ENCODE measurements at regions not wholly inside any gene's neighbourhood (a gene's known extent, or its start where the extent isn't known, plus 50 kb on each side); places are given as distances from the start of the nearest gene placed in this dataset.

DNA sequence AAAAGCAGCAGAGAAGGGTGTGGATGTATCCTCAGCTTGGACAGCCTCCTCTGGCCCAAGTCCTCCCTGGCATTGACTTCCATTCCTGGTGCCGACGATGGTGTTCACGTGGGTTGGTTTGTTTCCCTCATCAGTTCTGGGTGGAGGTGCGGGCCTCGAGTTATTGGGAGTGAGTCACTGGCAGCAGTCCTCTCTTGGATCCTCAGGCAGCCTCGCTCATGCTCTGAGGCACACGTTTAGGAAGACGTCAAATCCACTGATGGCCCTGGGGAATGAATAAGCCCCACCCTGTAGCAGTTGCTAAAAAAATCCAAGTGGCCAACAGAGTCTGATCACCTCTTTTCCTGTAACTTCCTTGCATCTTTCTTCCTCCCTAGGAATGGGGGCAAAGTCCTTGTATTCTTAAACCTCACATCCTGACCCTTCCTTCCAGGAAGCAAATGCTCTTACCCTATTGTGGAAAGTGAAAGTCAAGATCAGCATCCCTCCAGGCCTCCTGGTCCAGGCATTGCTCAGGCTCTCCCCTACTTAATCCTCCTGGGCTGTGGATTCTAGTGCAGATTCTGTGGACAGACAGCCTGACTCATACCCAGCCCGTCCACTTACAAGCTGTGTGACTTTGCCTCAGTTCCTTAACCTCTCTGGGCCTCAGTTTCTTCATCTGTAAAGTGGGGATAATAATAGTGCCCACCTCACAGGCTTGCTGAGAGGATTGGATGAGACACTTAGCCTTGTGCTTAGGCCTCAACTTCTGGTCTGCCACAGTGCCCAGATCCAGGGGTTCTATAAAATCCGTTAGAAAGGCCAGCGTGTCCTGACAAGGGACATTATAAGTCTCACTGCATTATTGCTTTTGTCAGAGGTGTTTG, 111.1 kb downstream of the TLR5 start:
- no TSS peak for BruUV-seq (replicated peaks)
- Histone ChIP-seq H3K4me3 (no peak overlapping the region), H3F3A (ENCODE audit: insufficient read depth, low read depth) (no peaks in the 10 kb centered on the region), H4K20me1 (ENCODE audit: insufficient read depth) (no peaks in the 10 kb centered on the region), H3K79me2 (ENCODE audit: low read depth) (no peaks in the 10 kb centered on the region), H3K4me1 (replicated peaks; ENCODE audit: insufficient read depth) (peaks cover 8% of the 10 kb centered on the region), H3K9me3 (ENCODE audit: insufficient read depth, low read depth) (no peaks in the 10 kb centered on the region), H3K36me3 (ENCODE audit: low read depth) (no peaks in the 10 kb centered on the region), H3K27ac (no peak overlapping the region), H2AFZ (no peak overlapping the region), H3K9me2 (ENCODE audit: insufficient read depth) (no peaks in the 10 kb centered on the region), H3K4me2 (no peak overlapping the region), H3K27me3 (ENCODE audit: insufficient read depth, low read depth) (no peaks in the 10 kb centered on the region)
- ChIA-PET CTCF (no interaction called here), POLR2A (ENCODE audit: unreplicated experiment) (no interaction called here)
- TF ChIP-seq, protein P1, sequence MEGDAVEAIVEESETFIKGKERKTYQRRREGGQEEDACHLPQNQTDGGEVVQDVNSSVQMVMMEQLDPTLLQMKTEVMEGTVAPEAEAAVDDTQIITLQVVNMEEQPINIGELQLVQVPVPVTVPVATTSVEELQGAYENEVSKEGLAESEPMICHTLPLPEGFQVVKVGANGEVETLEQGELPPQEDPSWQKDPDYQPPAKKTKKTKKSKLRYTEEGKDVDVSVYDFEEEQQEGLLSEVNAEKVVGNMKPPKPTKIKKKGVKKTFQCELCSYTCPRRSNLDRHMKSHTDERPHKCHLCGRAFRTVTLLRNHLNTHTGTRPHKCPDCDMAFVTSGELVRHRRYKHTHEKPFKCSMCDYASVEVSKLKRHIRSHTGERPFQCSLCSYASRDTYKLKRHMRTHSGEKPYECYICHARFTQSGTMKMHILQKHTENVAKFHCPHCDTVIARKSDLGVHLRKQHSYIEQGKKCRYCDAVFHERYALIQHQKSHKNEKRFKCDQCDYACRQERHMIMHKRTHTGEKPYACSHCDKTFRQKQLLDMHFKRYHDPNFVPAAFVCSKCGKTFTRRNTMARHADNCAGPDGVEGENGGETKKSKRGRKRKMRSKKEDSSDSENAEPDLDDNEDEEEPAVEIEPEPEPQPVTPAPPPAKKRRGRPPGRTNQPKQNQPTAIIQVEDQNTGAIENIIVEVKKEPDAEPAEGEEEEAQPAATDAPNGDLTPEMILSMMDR (conservative IDR thresholded peaks at IDR 0.05), result no peak
- TF ChIP-seq EZH2 (IDR thresholded peaks at IDR 0.05; ENCODE audit: low read depth), result no peak
- peak in 1 of 2 experiments; percentile 28 for DNase-seq
- intact Hi-C loops (cut with micrococcal nuclease; ENCODE audit: unreplicated experiment), result loop anchor here (5.0 kb wide), 1 partner anchor 50 kb away; no protein-coding TSS in a partner anchor

DNA sequence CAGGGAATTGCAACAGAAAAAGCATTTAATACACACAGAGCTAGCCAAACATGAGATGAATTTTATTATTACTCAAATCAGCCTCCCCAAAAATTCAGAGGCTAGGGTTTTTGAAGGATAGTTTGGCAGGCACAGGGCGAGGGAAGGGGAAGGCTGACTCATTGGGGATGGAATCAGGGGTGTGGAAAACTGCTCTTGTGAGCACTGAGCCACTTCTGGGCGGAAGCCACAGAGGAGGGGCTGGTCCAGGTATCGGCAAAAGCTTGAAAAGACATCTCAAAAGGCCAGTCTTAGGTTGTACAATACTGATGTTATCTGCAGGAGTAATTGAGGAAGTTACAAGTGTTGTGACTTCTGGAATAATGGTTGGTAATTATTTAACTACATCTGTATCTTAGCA, 109.4 kb downstream of the TLR5 start:
- CTCF ChIA-PET, result interaction anchor here (0.6 kb wide), 1 partner anchor 50 kb away, joined by 5 read pairs; no protein-coding TSS in a partner anchor
- no peaks in the 10 kb centered on the region for H3K79me2 ChIP-seq (ENCODE audit: low read depth)
- POLR2A ChIA-PET (ENCODE audit: unreplicated experiment), result no interaction called here
- DNase-seq, result peak in 1 of 2 experiments; percentile 49
- no peak overlapping the region for H3K4me2 ChIP-seq
- no peaks in the 10 kb centered on the region for H3F3A ChIP-seq (ENCODE audit: insufficient read depth, low read depth)
- TF ChIP-seq EZH2 (IDR thresholded peaks at IDR 0.05; ENCODE audit: low read depth), result no peak
- TF ChIP-seq, protein P1 (conservative IDR thresholded peaks at IDR 0.05), result no peak
- H2AFZ ChIP-seq, result no peak overlapping the region
- BruUV-seq (replicated peaks), result no TSS peak
- H3K4me1 ChIP-seq (replicated peaks; ENCODE audit: insufficient read depth), result peaks cover 8% of the 10 kb centered on the region
- no peaks in the 10 kb centered on the region for H3K9me2 ChIP-seq (ENCODE audit: insufficient read depth)
- H3K27me3 ChIP-seq (ENCODE audit: insufficient read depth, low read depth), result no peaks in the 10 kb centered on the region
- no peaks in the 10 kb centered on the region for H4K20me1 ChIP-seq (ENCODE audit: insufficient read depth)
- no peaks in the 10 kb centered on the region for H3K36me3 ChIP-seq (ENCODE audit: low read depth)
- H3K4me3 ChIP-seq, result no peak overlapping the region
- H3K9me3 ChIP-seq (ENCODE audit: insufficient read depth, low read depth), result no peaks in the 10 kb centered on the region
- intact Hi-C loops (cut with micrococcal nuclease; ENCODE audit: unreplicated experiment), result loop anchor here (5.0 kb wide), 1 partner anchor 49 kb away; no protein-coding TSS in a partner anchor
- H3K27ac ChIP-seq, result no peak overlapping the region

DNA sequence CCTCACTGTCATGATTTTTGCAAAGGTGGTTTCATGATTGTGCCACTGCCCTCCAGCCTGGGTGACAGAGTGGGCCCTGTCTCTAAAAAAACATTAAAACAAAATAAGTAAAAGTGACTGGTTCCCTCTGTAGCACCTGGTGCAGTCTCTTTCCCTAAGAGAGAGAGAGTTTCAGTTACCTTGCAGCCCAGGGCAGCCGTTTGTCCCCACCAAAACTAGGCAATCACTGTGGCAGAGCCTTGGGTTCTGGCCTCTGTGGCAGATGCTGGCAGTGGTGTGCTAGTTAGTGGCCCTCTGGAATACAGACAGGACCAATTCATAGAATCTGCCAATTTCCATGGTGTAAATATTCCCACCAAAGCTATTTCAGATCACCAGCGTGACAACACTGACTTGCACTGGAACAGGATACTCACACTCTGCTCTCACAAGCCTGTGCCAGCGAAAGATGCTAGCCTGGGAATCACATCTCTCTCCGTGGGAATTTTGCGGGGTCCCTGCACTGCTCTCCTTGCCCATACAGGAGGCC, 108.7 kb downstream of the TLR5 start:
- Histone ChIP-seq H3K79me2 (ENCODE audit: low read depth) (no peaks in the 10 kb centered on the region), H3K4me2 (no peak overlapping the region), H3K27me3 (ENCODE audit: insufficient read depth, low read depth) (no peaks in the 10 kb centered on the region), H3K4me1 (replicated peaks; ENCODE audit: insufficient read depth) (peaks cover 8% of the 10 kb centered on the region), H4K20me1 (ENCODE audit: insufficient read depth) (no peaks in the 10 kb centered on the region), H3K36me3 (ENCODE audit: low read depth) (no peaks in the 10 kb centered on the region), H3K9me3 (ENCODE audit: insufficient read depth, low read depth) (no peaks in the 10 kb centered on the region), H3K9me2 (ENCODE audit: insufficient read depth) (no peaks in the 10 kb centered on the region), H3F3A (ENCODE audit: insufficient read depth, low read depth) (no peaks in the 10 kb centered on the region), H3K4me3 (no peak overlapping the region), H2AFZ (no peak overlapping the region), H3K27ac (no peak overlapping the region)
- intact Hi-C loops (cut with micrococcal nuclease; ENCODE audit: unreplicated experiment), result loop anchor here (5.0 kb wide), 1 partner anchor 48 kb away; no protein-coding TSS in a partner anchor
- BruUV-seq (replicated peaks), result no TSS peak
- ChIA-PET CTCF (no interaction called here), POLR2A (ENCODE audit: unreplicated experiment) (no interaction called here)
- TF ChIP-seq EZH2 (IDR thresholded peaks at IDR 0.05; ENCODE audit: low read depth), result no peak
- DNase-seq, result no peak

Data from PC-9 (cell line).